H1 (cell line): ENCODE measurements at regions not wholly inside any gene's neighbourhood (a gene's known extent, or its start where the extent isn't known, plus 50 kb on each side); places are given as distances from the start of the nearest gene placed in this dataset.

Experiments used
- CTCF ChIA-PET: fragments of 300-600 bp; sonication (Branson Sonifier 250); formaldehyde crosslinking; loops from one replicate; lab custom pipeline; 2021; ENCODE audit not compliant: partially characterized antibody; lab: Charles Lee
- POLR2A ChIA-PET: fragments of 300-600 bp; sonication (Branson Sonifier 250); formaldehyde crosslinking; loops from one replicate; lab custom pipeline; 2021; ENCODE audit warnings: inconsistent platforms; ENCODE audit not compliant: partially characterized antibody; lab: Charles Lee
- DNase-seq, 2 experiments: peaks; one replicate each; pipeline versions ENCODE4 v3.0.0 to v3.0.0-alpha.2; 2010 to 2022; ENCODE audit warnings: low spot score in 2 of 2, low read depth in 1 of 2, mixed read lengths in 1 of 2
- FAIRE-seq: peaks from 2 replicates; lab custom pipeline; 2011; peaks lifted over from hg19 to GRCh38; lab: Jason Lieb, UNC
- H2AFZ ChIP-seq: 2 replicates; pipeline ENCODE4 v1.8.1; 2012; ENCODE audit warnings: low read length, inconsistent platforms
- H2AK5ac ChIP-seq: 2 replicates; pipeline ENCODE4 v1.6.1; 2013; ENCODE audit warnings: low read depth, low read length
- H2BK120ac ChIP-seq: replicated peaks from 2 replicates; pipeline ENCODE3; 2013; ENCODE audit warnings: low read depth, low read length, inconsistent platforms
- H2BK12ac ChIP-seq: 2 replicates; pipeline ENCODE4 v1.6.1; 2013; ENCODE audit warnings: low read depth, low read length
- H2BK15ac ChIP-seq: 2 replicates; pipeline ENCODE4 v1.6.1; 2013; ENCODE audit warnings: low read length
- H2BK20ac ChIP-seq: 2 replicates; pipeline ENCODE4 v1.6.1; 2013; ENCODE audit warnings: low read length
- H2BK5ac ChIP-seq: 2 replicates; pipeline ENCODE4 v1.6.1; 2013; ENCODE audit warnings: low read depth, low read length
- H3K14ac ChIP-seq: 2 replicates; pipeline ENCODE4 v1.6.1; 2013; ENCODE audit warnings: inconsistent platforms; ENCODE audit not compliant: insufficient read length
- H3K18ac ChIP-seq: 2 replicates; pipeline ENCODE4 v1.6.1; 2013; ENCODE audit warnings: low read length; ENCODE audit errors: extremely low read depth
- H3K23ac ChIP-seq: 2 replicates; pipeline ENCODE4 v1.6.1; 2013; ENCODE audit warnings: inconsistent platforms; ENCODE audit not compliant: insufficient read length
- H3K23me2 ChIP-seq: 2 replicates; pipeline ENCODE4 v1.6.1; 2013; ENCODE audit warnings: low read depth, low read length
- H3K27ac ChIP-seq: 2 replicates; pipeline ENCODE4 v1.6.1; 2011; ENCODE audit warnings: low read depth, low read length, inconsistent platforms
- H3K27me3 ChIP-seq, 4 experiments: replicated peaks in 1 of 4; 1 replicate in 1 of 4; 2 replicates in 3 of 4; pipeline versions ENCODE4 v1.6.1 to v1.8.1; 2011 to 2013; ENCODE audit warnings: low read length in 3 of 4, mild to moderate bottlenecking in 3 of 4, inconsistent platforms in 2 of 4, mixed read lengths in 2 of 4, moderate library complexity in 1 of 4; ENCODE audit not compliant: control insufficient read depth in 3 of 4, insufficient read depth in 3 of 4; ENCODE audit errors: extremely low read depth in 1 of 4
- H3K36me3 ChIP-seq, 4 experiments: 2 replicates each; pipeline versions ENCODE4 v1.6.1 to v1.8.1; 2011 to 2013; ENCODE audit warnings: mild to moderate bottlenecking in 4 of 4, low read length in 3 of 4, moderate library complexity in 2 of 4, control low read depth in 1 of 4, inconsistent platforms in 1 of 4; ENCODE audit not compliant: insufficient read depth in 4 of 4, control insufficient read depth in 2 of 4
- H3K4ac ChIP-seq: replicated peaks from 2 replicates; pipeline ENCODE3; 2013; ENCODE audit warnings: low read length, low read depth, mixed read lengths, inconsistent platforms; ENCODE audit not compliant: insufficient read length
- H3K4me1 ChIP-seq, 4 experiments: replicated peaks in 1 of 4; 1 replicate in 1 of 4; 2 replicates in 3 of 4; pipeline versions ENCODE4 v1.6.1 to v1.8.1; 2011 to 2013; ENCODE audit warnings: low read length in 3 of 4, inconsistent platforms in 2 of 4, mixed read lengths in 1 of 4; ENCODE audit not compliant: insufficient read depth in 4 of 4, control insufficient read depth in 3 of 4
- H3K4me2 ChIP-seq, 2 experiments: 2 replicates each; pipeline versions ENCODE4 v1.6.1 to v1.8.1; 2011 to 2013; ENCODE audit warnings: low read depth in 2 of 2, low read length in 2 of 2, control low read depth in 1 of 2, inconsistent platforms in 1 of 2, mild to moderate bottlenecking in 1 of 2; ENCODE audit not compliant: insufficient read depth in 1 of 2
- H3K4me3 ChIP-seq, 4 experiments: fragments of 200-600, 300-600 bp in 1 of 4; sonication (generic), shearing (Covaris generic), sonication (Bioruptor Twin) in 1 of 4; 2 replicates each; pipeline versions ENCODE4 v1.5.1 to v1.8.1; 2011 to 2016; ENCODE audit warnings: low read length in 4 of 4, low read depth in 3 of 4, control low read depth in 2 of 4, inconsistent platforms in 2 of 4, mild to moderate bottlenecking in 2 of 4, mixed read lengths in 1 of 4, moderate library complexity in 1 of 4; ENCODE audit not compliant: insufficient read depth in 2 of 4; ENCODE audit errors: extremely low read depth in 1 of 4
- H3K56ac ChIP-seq: replicated peaks from 2 replicates; pipeline ENCODE3; 2013; ENCODE audit warnings: low read depth, mild to moderate bottlenecking, mixed read lengths, low read length, inconsistent platforms; ENCODE audit not compliant: insufficient read length
- H3K79me1 ChIP-seq: 2 replicates; pipeline ENCODE4 v1.6.1; 2013; ENCODE audit warnings: low read depth, low read length, control low read depth
- H3K79me2 ChIP-seq, 2 experiments: 2 replicates each; pipeline versions ENCODE4 v1.6.1 to v1.8.1; 2012 to 2013; ENCODE audit warnings: low read length in 2 of 2, mild to moderate bottlenecking in 2 of 2, inconsistent platforms in 1 of 2; ENCODE audit not compliant: insufficient read depth in 2 of 2, control insufficient read depth in 1 of 2
- H3K9ac ChIP-seq, 4 experiments: replicated peaks in 1 of 4; 1 replicate in 1 of 4; 2 replicates in 3 of 4; pipeline versions ENCODE4 v1.6.1 to v1.8.1; 2011 to 2013; ENCODE audit warnings: low read depth in 3 of 4, low read length in 3 of 4, control low read depth in 2 of 4, mild to moderate bottlenecking in 2 of 4, moderate library complexity in 2 of 4, inconsistent platforms in 1 of 4; ENCODE audit errors: extremely low read depth in 1 of 4
- H3K9me3 ChIP-seq, 2 experiments: 2 replicates each; pipeline versions ENCODE4 v1.6.1 to v1.8.1; 2012 to 2013; ENCODE audit warnings: mild to moderate bottlenecking in 2 of 2, moderate library complexity in 2 of 2, control low read depth in 1 of 2, inconsistent platforms in 1 of 2, low read depth in 1 of 2, low read length in 1 of 2, mixed read lengths in 1 of 2; ENCODE audit not compliant: insufficient read depth in 2 of 2
- H4K20me1 ChIP-seq, 2 experiments: replicated peaks in 1 of 2; 2 replicates each; pipeline versions ENCODE3 to v1.8.1; 2011 to 2013; ENCODE audit warnings: inconsistent platforms in 2 of 2, low read length in 2 of 2, mild to moderate bottlenecking in 1 of 2; ENCODE audit not compliant: insufficient read depth in 2 of 2, control insufficient read depth in 1 of 2
- H4K5ac ChIP-seq: 2 replicates; pipeline ENCODE4 v1.6.1; 2013; ENCODE audit warnings: low read length, low read depth, mixed read lengths, inconsistent platforms; ENCODE audit not compliant: insufficient read length
- H4K8ac ChIP-seq: 2 replicates; pipeline ENCODE4 v1.8.0; 2013; ENCODE audit warnings: mild to moderate bottlenecking, moderate library complexity, low read length, inconsistent platforms; ENCODE audit not compliant: insufficient read depth; ENCODE audit errors: extremely low read depth
- H4K91ac ChIP-seq: replicated peaks from 2 replicates; pipeline ENCODE3; 2013; ENCODE audit warnings: low read length, mixed read lengths, inconsistent platforms; ENCODE audit not compliant: insufficient read length
- CBX8 ChIP-seq: fragments of 300-800, 300-1000 bp; sonication (generic); IDR thresholded peaks from 2 replicates; pipeline ENCODE4 v1.7.1; 2016; ENCODE audit warnings: low read depth, low read length, borderline replicate concordance
- EGR1 ChIP-seq: IDR thresholded peaks from 2 replicates; pipeline ENCODE4 v1.6.1; 2011; ENCODE audit warnings: low read depth, low read length, borderline replicate concordance
- JUN ChIP-seq: IDR thresholded peaks from 2 replicates; pipeline ENCODE4 v1.6.1; 2011; ENCODE audit warnings: low read depth, mild to moderate bottlenecking, improper control_type of control experiment, low read length
- KDM1A ChIP-seq: fragments of 200-600, 300-600 bp; sonication (generic); IDR thresholded peaks from 2 replicates; pipeline ENCODE4 v1.7.1; 2016; ENCODE audit warnings: mild to moderate bottlenecking, low read length, borderline replicate concordance
- PHF8 ChIP-seq: fragments of 200-600 bp; sonication (generic); conservative IDR thresholded peaks from 2 replicates; pipeline ENCODE4 v1.7.1; 2012; ENCODE audit warnings: low read depth, mild to moderate bottlenecking, inconsistent platforms, low read length, moderate library complexity
- POLR2A ChIP-seq, 2 experiments: IDR thresholded peaks; 1 replicate in 1 of 2; 2 replicates in 1 of 2; pipeline ENCODE4 v1.6.1; 2011; ENCODE audit warnings: low read depth in 2 of 2, low read length in 2 of 2, mild to moderate bottlenecking in 2 of 2; ENCODE audit errors: control extremely low read depth in 1 of 2
- SIRT6 ChIP-seq: IDR thresholded peaks from one replicate; pipeline ENCODE4 v1.7.1; 2012; ENCODE audit warnings: low read length, inconsistent platforms
- SP1 ChIP-seq: IDR thresholded peaks from 2 replicates; pipeline ENCODE4 v1.6.1; 2011; ENCODE audit warnings: low read depth, low read length
- SUZ12 ChIP-seq: fragments of 200-600 bp; sonication (generic); IDR thresholded peaks from 2 replicates; pipeline ENCODE4 v1.6.1; 2012; ENCODE audit warnings: mild to moderate bottlenecking, inconsistent platforms, low read length, moderate library complexity, mixed read lengths
- TBP ChIP-seq: IDR thresholded peaks from 2 replicates; pipeline ENCODE4 v1.6.1; 2011; ENCODE audit warnings: low read depth, low read length, improper control_type of control experiment
- YY1 ChIP-seq: IDR thresholded peaks from 2 replicates; pipeline ENCODE4 v1.6.1; 2011; ENCODE audit warnings: low read depth, mild to moderate bottlenecking, low read length
- WGBS, 2 experiments: shearing (Covaris generic) in 1 of 2; methylation state at CpG; one replicate each; pipeline versions ENCODE4 v1.1.6 to v1.1.7; 2013 to 2015; ENCODE audit warnings: low lambda C conversion rate in 2 of 2, mixed read lengths in 2 of 2, inconsistent platforms in 1 of 2, low coverage in 1 of 2, missing lambda C conversion rate in 1 of 2; ENCODE audit not compliant: insufficient replicate concordance in 2 of 2, insufficient coverage in 1 of 2, insufficient read length in 1 of 2; ENCODE audit errors: extremely low coverage in 1 of 2, missing lambda C conversion rate in 1 of 2; 5-methylcytosine and 5-hydroxymethylcytosine counted together
- TF ChIP-seq, protein P1 (sequence below): IDR thresholded peaks from 2 replicates; pipeline ENCODE4 v1.6.1; 2012; ENCODE audit warnings: low read length, inconsistent platforms

DNA sequence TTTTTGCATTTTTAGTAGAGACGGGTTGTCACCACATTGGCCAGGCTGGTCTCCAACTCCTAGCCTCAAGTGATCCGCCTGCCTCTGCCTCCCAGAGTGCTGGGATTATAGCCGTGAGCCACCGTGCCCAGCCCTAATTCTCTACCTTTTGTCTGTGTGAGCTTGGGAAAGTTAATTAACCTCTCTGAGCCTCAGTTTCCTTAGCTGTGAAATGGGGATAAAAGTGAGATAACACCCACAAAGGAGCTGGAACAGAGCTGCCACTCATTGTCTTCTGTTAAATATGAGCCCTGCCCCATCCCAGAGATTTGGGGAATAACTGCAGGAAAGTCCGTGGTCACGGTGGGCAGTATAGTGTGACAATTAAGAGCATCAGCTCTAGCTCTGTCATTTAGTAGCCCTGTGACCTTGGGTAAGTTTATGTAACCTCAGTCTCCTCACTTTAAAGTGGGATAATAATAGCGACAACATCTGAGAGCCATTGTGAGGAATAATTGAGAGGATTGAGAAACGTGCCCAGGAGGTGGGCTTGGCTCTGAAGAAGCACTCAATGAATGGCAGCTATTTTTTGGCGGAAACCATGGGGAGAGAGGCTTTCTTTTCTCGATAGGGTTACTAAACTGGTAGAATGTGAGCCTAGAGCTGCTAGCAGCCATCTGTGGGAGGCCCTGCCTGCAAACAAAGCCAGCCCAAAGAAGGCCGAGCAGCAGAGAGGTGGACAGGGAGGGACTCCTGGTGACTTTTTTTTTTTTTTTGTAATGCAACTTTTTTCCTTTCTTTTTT lies 60.8 kb upstream of the MED13L start:
- WGBS, 2 experiments, result 54% methylated on average over 11 of the region's 11 CpGs; no CpG with 5 or more reads in 1 of the 2 experiments
- Histone ChIP-seq H2BK15ac (0 out of 2 replicates have a peak overlapping the region, but pooled peaks have one; percentile 81), H4K8ac (no peak overlapping the region), H3K4me1 (peaks cover 2 to 4% (median 3%) of the 10 kb centered on the region in 4 experiments; a peak in 4 of 7 replicates), H2BK20ac (no peak overlapping the region), H3K23ac (no peak overlapping the region), H3K4ac (no peak overlapping the region), H3K79me2 (no peaks in the 10 kb centered on the region), H4K91ac (no peak overlapping the region), H3K9ac (no peak overlapping the region), H3K79me1 (no peaks in the 10 kb centered on the region), H3K27me3 (no peaks in the 10 kb centered on the region), H3K36me3 (no peaks in the 10 kb centered on the region), H4K20me1 (no peaks in the 10 kb centered on the region), H2BK5ac (no peak overlapping the region), H2BK120ac (no peak overlapping the region), H2AFZ (no peak overlapping the region), H2BK12ac (no peak overlapping the region), H3K18ac (no peak overlapping the region), H3K56ac (no peak overlapping the region), H3K4me3 (no peak overlapping the region), H3K9me3 (peaks cover 0 to 2% of the 10 kb centered on the region in 2 experiments; a peak in 1 of 4 replicates), H3K27ac (no peak overlapping the region), H3K4me2 (no peak overlapping the region; a peak in 2 of 4 replicates), H2AK5ac (no peak overlapping the region), H3K23me2 (no peaks in the 10 kb centered on the region), H4K5ac (peak overlapping the region; percentile 31), H3K14ac (no peak overlapping the region)
- peak; percentile 19 for FAIRE-seq
- no peak for DNase-seq
- CTCF ChIA-PET, result interaction anchor here (0.5 to 2.3 kb wide), 8 partner anchors 8 to 144 kb away, joined by 3 to 6 read pairs (median 3); no protein-coding TSS in a partner anchor
- POLR2A ChIA-PET, result interaction anchor here (0.8 to 1.3 kb wide), 3 partner anchors 12 to 96 kb away, joined by 3 read pairs; no protein-coding TSS in a partner anchor
- TF ChIP-seq CBX8 (no peak), PHF8 (no peak), EGR1 (no peak), KDM1A (peak; percentile 92; the same call in 1 of the 2 replicates), JUN (no peak), SP1 (peak; percentile 5; the same call in 1 of the 2 replicates), YY1 (0 out of 2 replicates have a peak, but pooled peaks have one; percentile 9), TBP (no peak), SIRT6 (no peak), SUZ12 (no peak), POLR2A (IDR thresholded peaks at IDR 0.05; ENCODE audit: control extremely low read depth in 1 of 2, low read depth in 2 of 2, low read length in 2 of 2) (no peak)
- TF ChIP-seq, protein P1, sequence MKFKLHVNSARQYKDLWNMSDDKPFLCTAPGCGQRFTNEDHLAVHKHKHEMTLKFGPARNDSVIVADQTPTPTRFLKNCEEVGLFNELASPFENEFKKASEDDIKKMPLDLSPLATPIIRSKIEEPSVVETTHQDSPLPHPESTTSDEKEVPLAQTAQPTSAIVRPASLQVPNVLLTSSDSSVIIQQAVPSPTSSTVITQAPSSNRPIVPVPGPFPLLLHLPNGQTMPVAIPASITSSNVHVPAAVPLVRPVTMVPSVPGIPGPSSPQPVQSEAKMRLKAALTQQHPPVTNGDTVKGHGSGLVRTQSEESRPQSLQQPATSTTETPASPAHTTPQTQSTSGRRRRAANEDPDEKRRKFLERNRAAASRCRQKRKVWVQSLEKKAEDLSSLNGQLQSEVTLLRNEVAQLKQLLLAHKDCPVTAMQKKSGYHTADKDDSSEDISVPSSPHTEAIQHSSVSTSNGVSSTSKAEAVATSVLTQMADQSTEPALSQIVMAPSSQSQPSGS, result no peak
